Lower lobe of right lung (tissue), 2 donors: ENCODE measurements at regions not wholly inside any gene's neighbourhood (a gene's known extent, or its start where the extent isn't known, plus 50 kb on each side); places are given as distances from the start of the nearest gene placed in this dataset.

Source experiments
- ATAC-seq, 2 donors: fragments of 200-7000 bp; cut with Tn5 transposase; one replicate each; pipeline ENCODE4 v1.9.1; 2020 to 2022; ENCODE audit warnings: mild to moderate bottlenecking in 2 of 2, moderate library complexity in 2 of 2
- DNase-seq: peaks from one replicate; pipeline ENCODE4 v3.0.0-alpha.2; 2020
- H3K27ac ChIP-seq: fragments of 200-600 bp; one replicate; pipeline ENCODE4 v1.8.0; 2022
- H3K27me3 ChIP-seq: fragments of 200-600 bp; one replicate; pipeline ENCODE4 v1.8.0; 2022; ENCODE audit warnings: low read depth
- H3K36me3 ChIP-seq: fragments of 200-600 bp; one replicate; pipeline ENCODE4 v1.8.0; 2022; ENCODE audit warnings: mild to moderate bottlenecking
- H3K4me1 ChIP-seq: fragments of 200-600 bp; one replicate; pipeline ENCODE4 v1.8.0; 2022
- H3K4me3 ChIP-seq: fragments of 200-600 bp; one replicate; pipeline ENCODE4 v1.8.0; 2022; ENCODE audit warnings: mild to moderate bottlenecking
- H3K9me3 ChIP-seq: fragments of 200-600 bp; one replicate; pipeline ENCODE4 v1.8.0; 2022
- CTCF ChIP-seq: fragments of 200-600 bp; IDR thresholded peaks from one replicate; pipeline ENCODE4 v1.8.0; 2022; ENCODE audit warnings: antibody characterized with exemption, mild to moderate bottlenecking
- intact Hi-C: fragments of 100-400 bp; cut with DNase I; formaldehyde crosslinking; loops from one replicate; pipeline ENCODE4 v1.11.0; 2022
- microRNA-seq: library from miRNA; unstranded; fragments of <30 nt; microRNA quantifications from one replicate; pipeline ENCODE4 v1.2.0, GENCODE V29; 2020; ENCODE audit warnings: borderline number of aligned reads
- donor health status: DM: no; HTN: yes; CAD: no; lungs with severe emphysema.

- Histone ChIP-seq H3K36me3 (no peaks in the 10 kb centered on the region), H3K9me3 (peaks cover 12% of the 10 kb centered on the region), H3K27ac (no peak overlapping the region), H3K27me3 (no peaks in the 10 kb centered on the region), H3K4me3 (no peak overlapping the region), H3K4me1 (no peaks in the 10 kb centered on the region)
- TF ChIP-seq CTCF: no peak
- intact Hi-C loops: no loop called here
- ATAC-seq (peak; percentile 38 to 62), DNase-seq (no peak)
Observed at GRCh38 chr3:168154089-168154488, 58.4 kb upstream of the GOLIM4 start.

- H3K27ac ChIP-seq: no peak overlapping the region
- H3K9me3 ChIP-seq: peaks cover 12% of the 10 kb centered on the region
- H3K36me3 ChIP-seq: no peaks in the 10 kb centered on the region
- no peaks in the 10 kb centered on the region for H3K4me1 ChIP-seq
- TF ChIP-seq CTCF: no peak
- no peaks in the 10 kb centered on the region for H3K27me3 ChIP-seq
- intact Hi-C loops: no loop called here
- no peak for DNase-seq
- H3K4me3 ChIP-seq: no peak overlapping the region
- no peak for ATAC-seq
Observed at GRCh38 chr3:168152149-168152548, 56.4 kb upstream of the GOLIM4 start.

Small RNA genes lying in the stretch of these regions (microRNA-seq; reads per million reads assigned to microRNA genes)
- gene MIR551B: 3.0 reads per million
